ENCODE measurements at regions not wholly inside any gene's neighbourhood (a gene's known extent, or its start where the extent isn't known, plus 50 kb on each side); places are given as distances from the start of the nearest gene placed in this dataset.

GRCh38 chr2:40668425-40668824, 216.5 kb upstream of the SLC8A1 start:
- TF ChIP-seq CTCF (IDR thresholded peaks at IDR 0.05) (no peak), EZH2 (IDR thresholded peaks at IDR 0.05) (no peak), EZH2phosphoT487 (IDR thresholded peaks at IDR 0.05) (no peak)

Measured in neural progenitor cell (in vitro differentiated cells).